CD4-positive, alpha-beta memory T cell (primary cell): ENCODE measurements at regions not wholly inside any gene's neighbourhood (a gene's known extent, or its start where the extent isn't known, plus 50 kb on each side); places are given as distances from the start of the nearest gene placed in this dataset.

Experiments used
- CTCF ChIA-PET: fragments of 350-600 bp; sonication (Branson Sonifier 250); formaldehyde crosslinking; loops from one replicate; lab custom pipeline; 2021; ENCODE audit warnings: inconsistent platforms; ENCODE audit not compliant: partially characterized antibody; lab: Charles Lee
- POLR2A ChIA-PET: fragments of 350-600 bp; sonication (Branson Sonifier 250); formaldehyde crosslinking; loops from one replicate; lab custom pipeline; 2021; ENCODE audit not compliant: partially characterized antibody; lab: Charles Lee
- DNase-seq, 5 donors: peaks; one replicate each; pipeline versions ENCODE4 v3.0.0 to v3.0.0-alpha.2; 2020 to 2022; ENCODE audit warnings: mixed read lengths in 1 of 5
- H3K27ac ChIP-seq: one replicate; pipeline ENCODE4 v1.7.0; 2013; ENCODE audit warnings: low read depth, low read length
- H3K27me3 ChIP-seq: 2 replicates; pipeline ENCODE4 v1.7.0; 2013; ENCODE audit warnings: mild to moderate bottlenecking, low read length, moderate library complexity; ENCODE audit not compliant: insufficient read depth
- H3K36me3 ChIP-seq: 2 replicates; pipeline ENCODE4 v1.7.0; 2013; ENCODE audit warnings: mild to moderate bottlenecking, low read length, moderate library complexity; ENCODE audit not compliant: insufficient read depth
- H3K4me1 ChIP-seq: 2 replicates; pipeline ENCODE4 v1.7.0; 2013; ENCODE audit warnings: mild to moderate bottlenecking, low read length, moderate library complexity; ENCODE audit not compliant: insufficient read depth
- H3K4me3 ChIP-seq, 2 donors: one replicate each; pipeline ENCODE4 v1.7.0; 2013; ENCODE audit warnings: low read length in 2 of 2, mild to moderate bottlenecking in 1 of 2
- H3K9me3 ChIP-seq, 2 donors: one replicate each; pipeline ENCODE4 v1.7.0; 2013; ENCODE audit warnings: low read length in 2 of 2, control low read depth in 1 of 2; ENCODE audit not compliant: control insufficient read depth in 1 of 2
- H3K27ac Mint-ChIP-seq, 7 donors: one replicate each; pipeline ENCODE4 v1.8.0; 2020 to 2021; ENCODE audit warnings: mixed read lengths in 7 of 7, mild to moderate bottlenecking in 6 of 7, inconsistent platforms in 3 of 7, moderate library complexity in 3 of 7
- H3K27me3 Mint-ChIP-seq, 2 donors: one replicate each; pipeline ENCODE4 v1.8.0; 2020 to 2021; ENCODE audit warnings: mixed read lengths in 2 of 2
- H3K36me3 Mint-ChIP-seq, 2 donors: one replicate each; pipeline ENCODE4 v1.8.0; 2020 to 2021; ENCODE audit warnings: mixed read lengths in 2 of 2, inconsistent platforms in 1 of 2, mild to moderate bottlenecking in 1 of 2
- H3K4me1 Mint-ChIP-seq, 4 donors: one replicate each; pipeline ENCODE4 v1.8.0; 2020 to 2021; ENCODE audit warnings: mixed read lengths in 4 of 4, mild to moderate bottlenecking in 1 of 4
- H3K4me3 Mint-ChIP-seq, 8 donors: one replicate each; pipeline ENCODE4 v1.8.0; 2020 to 2021; ENCODE audit warnings: mixed read lengths in 8 of 8, mild to moderate bottlenecking in 7 of 8, moderate library complexity in 6 of 8, inconsistent platforms in 3 of 8
- H3K9me3 Mint-ChIP-seq, 8 donors: one replicate each; pipeline ENCODE4 v1.8.0; 2020 to 2021; ENCODE audit warnings: mixed read lengths in 8 of 8, mild to moderate bottlenecking in 5 of 8, inconsistent platforms in 3 of 8, moderate library complexity in 1 of 8
- intact Hi-C: fragments of 100-400 bp; cut with micrococcal nuclease; formaldehyde crosslinking; loops from one replicate; pipeline ENCODE4 v1.15.1; 2023

GRCh38 chr12:114767084-114767760 is 83.2 kb upstream of the TBX3 start:
- Mint-ChIP-seq H3K27me3 (no peaks in the 10 kb centered on the region), H3K27ac (no peak overlapping the region), H3K9me3 (peaks cover 0 to 25% (median 4%) of the 10 kb centered on the region in 8 donors), H3K4me3 (no peak overlapping the region), H3K36me3 (no peaks in the 10 kb centered on the region), H3K4me1 (no peaks in the 10 kb centered on the region)
- H3K27me3 ChIP-seq = no peaks in the 10 kb centered on the region
- ChIA-PET POLR2A (no interaction called here), CTCF (no interaction called here)
- H3K4me3 ChIP-seq = no peak overlapping the region
- intact Hi-C loops = no loop called here
- DNase-seq = no peak
- H3K36me3 ChIP-seq = no peaks in the 10 kb centered on the region
- no peak overlapping the region for H3K27ac ChIP-seq
- H3K9me3 ChIP-seq = no peaks in the 10 kb centered on the region
- no peaks in the 10 kb centered on the region for H3K4me1 ChIP-seq

GRCh38 chr12:114765960-114766691 is 82.2 kb upstream of the TBX3 start:
- no peak overlapping the region for H3K4me3 ChIP-seq
- POLR2A ChIA-PET = no interaction called here
- peaks cover 0 to 25% (median 4%) of the 10 kb centered on the region in 8 donors for H3K9me3 Mint-ChIP-seq
- no peak overlapping the region for H3K4me3 Mint-ChIP-seq
- CTCF ChIA-PET = no interaction called here
- H3K36me3 Mint-ChIP-seq = no peaks in the 10 kb centered on the region
- no peak overlapping the region for H3K27ac ChIP-seq
- no peak overlapping the region for H3K27ac Mint-ChIP-seq
- no peaks in the 10 kb centered on the region for H3K9me3 ChIP-seq
- DNase-seq = no peak
- no peaks in the 10 kb centered on the region for H3K4me1 ChIP-seq
- intact Hi-C loops = no loop called here
- no peaks in the 10 kb centered on the region for H3K27me3 Mint-ChIP-seq
- no peaks in the 10 kb centered on the region for H3K36me3 ChIP-seq
- no peaks in the 10 kb centered on the region for H3K27me3 ChIP-seq
- no peaks in the 10 kb centered on the region for H3K4me1 Mint-ChIP-seq

DNA sequence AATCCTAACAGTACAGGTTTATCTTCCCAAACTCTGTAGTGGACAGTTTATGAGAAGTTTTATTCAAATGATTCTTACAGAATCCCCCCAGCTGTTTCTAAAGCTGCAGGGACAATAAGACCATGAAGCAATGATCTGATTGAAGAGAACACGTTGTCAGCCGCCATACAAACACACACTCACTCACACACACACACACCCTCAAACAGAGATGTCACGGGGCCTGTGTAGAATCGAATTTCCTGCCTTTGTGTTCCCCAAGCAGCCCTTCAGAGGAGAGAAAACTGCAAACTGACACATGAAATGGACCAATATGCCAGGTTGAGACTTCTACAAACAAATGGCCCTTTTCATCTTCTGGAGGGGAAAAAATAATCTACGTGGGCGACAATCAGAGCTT is 80.5 kb upstream of the TBX3 start:
- Mint-ChIP-seq H3K27me3 (no peaks in the 10 kb centered on the region), H3K4me1 (no peaks in the 10 kb centered on the region), H3K4me3 (no peak overlapping the region), H3K36me3 (no peaks in the 10 kb centered on the region), H3K9me3 (peaks cover 0 to 22% (median 2%) of the 10 kb centered on the region in 8 donors), H3K27ac (no peak overlapping the region)
- CTCF ChIA-PET = no interaction called here
- Histone ChIP-seq H3K9me3 (no peaks in the 10 kb centered on the region), H3K4me1 (no peaks in the 10 kb centered on the region), H3K27me3 (no peaks in the 10 kb centered on the region), H3K27ac (no peak overlapping the region), H3K4me3 (no peak overlapping the region), H3K36me3 (no peaks in the 10 kb centered on the region)
- POLR2A ChIA-PET = no interaction called here
- intact Hi-C loops = no loop called here
- no peak for DNase-seq

DNA sequence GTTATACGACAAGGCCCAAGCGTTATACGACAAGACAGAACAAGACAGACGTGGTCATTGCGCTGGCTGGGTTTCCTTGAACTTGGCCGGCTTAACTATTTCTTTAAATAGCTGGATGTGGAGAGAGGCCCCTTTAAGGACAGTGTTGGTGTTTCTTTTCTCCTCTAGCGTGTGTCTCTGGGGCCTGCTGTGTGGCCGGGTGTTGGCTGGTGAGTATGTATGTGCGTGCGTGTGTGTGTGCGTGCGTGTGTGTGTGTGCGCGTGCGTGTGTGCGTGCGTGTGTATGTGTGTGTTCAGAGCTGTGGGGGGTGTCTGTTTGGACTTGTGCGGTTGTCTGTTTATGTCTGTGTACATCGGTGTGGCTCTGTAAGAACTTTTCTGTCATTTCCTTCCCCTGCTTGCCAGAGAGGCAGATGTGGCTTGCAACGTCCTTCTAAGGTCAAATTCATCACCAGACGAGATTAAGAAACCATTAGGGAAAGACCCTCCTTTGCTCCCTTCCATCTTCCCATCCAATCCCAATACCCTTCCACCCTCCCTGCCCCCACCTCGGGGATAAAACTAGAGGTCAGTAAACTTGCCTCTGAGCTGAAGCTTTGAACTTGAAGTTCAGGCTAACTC is 78.6 kb upstream of the TBX3 start:
- Histone ChIP-seq H3K4me3 (no peak overlapping the region), H3K27me3 (no peaks in the 10 kb centered on the region), H3K36me3 (no peaks in the 10 kb centered on the region), H3K4me1 (no peaks in the 10 kb centered on the region), H3K27ac (no peak overlapping the region), H3K9me3 (no peaks in the 10 kb centered on the region)
- no peak overlapping the region for H3K4me3 Mint-ChIP-seq
- no peaks in the 10 kb centered on the region for H3K27me3 Mint-ChIP-seq
- no peaks in the 10 kb centered on the region for H3K4me1 Mint-ChIP-seq
- ChIA-PET CTCF (no interaction called here), POLR2A (no interaction called here)
- intact Hi-C loops = no loop called here
- no peak overlapping the region for H3K27ac Mint-ChIP-seq
- peaks cover 0 to 20% (median 3%) of the 10 kb centered on the region in 8 donors for H3K9me3 Mint-ChIP-seq
- DNase-seq = no peak
- H3K36me3 Mint-ChIP-seq = no peaks in the 10 kb centered on the region

DNA sequence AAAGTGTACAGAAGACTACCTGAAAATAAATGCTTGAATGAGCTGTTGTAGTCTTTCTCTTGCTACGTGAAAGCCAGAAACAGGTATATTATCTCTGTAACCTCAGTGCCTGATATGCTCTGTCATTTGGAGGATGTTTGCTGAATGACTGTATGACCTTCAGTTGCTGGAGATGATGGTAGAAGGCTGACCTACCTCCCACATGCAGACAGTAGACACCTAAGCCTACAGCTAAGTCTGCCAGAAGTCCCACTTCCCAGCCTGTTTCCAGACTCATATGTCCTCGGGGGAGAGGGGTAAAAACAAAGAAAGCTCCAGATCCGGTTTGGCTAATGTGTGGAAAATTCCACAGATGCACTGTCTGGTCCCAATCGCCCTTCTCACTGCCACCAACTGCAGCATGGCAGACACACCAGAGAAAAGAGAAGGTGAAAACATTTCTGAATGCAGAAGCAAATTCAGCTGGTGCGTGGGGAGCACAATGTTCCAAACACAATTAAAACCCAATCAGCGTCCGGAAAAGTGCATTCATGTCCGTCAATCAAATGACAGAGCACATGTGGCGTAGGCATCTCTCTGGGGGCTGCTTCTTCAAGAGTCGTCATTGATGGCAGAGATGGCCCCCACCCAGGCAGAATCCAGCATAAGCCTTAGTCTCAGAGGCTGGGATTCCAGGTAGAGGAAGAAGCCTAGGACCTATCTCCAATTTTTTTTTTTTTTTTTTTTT is 76.3 kb upstream of the TBX3 start:
- H3K4me1 Mint-ChIP-seq = no peaks in the 10 kb centered on the region
- no peaks in the 10 kb centered on the region for H3K36me3 Mint-ChIP-seq
- peaks cover 0 to 15% (median 3%) of the 10 kb centered on the region in 8 donors for H3K9me3 Mint-ChIP-seq
- intact Hi-C loops = no loop called here
- H3K27me3 Mint-ChIP-seq = no peaks in the 10 kb centered on the region
- H3K9me3 ChIP-seq = no peaks in the 10 kb centered on the region
- no peak for DNase-seq
- no peak overlapping the region for H3K4me3 Mint-ChIP-seq
- no peak overlapping the region for H3K27ac Mint-ChIP-seq
- H3K4me3 ChIP-seq = no peak overlapping the region
- H3K27ac ChIP-seq = no peak overlapping the region
- no peaks in the 10 kb centered on the region for H3K4me1 ChIP-seq
- ChIA-PET CTCF (no interaction called here), POLR2A (no interaction called here)
- no peaks in the 10 kb centered on the region for H3K36me3 ChIP-seq
- no peaks in the 10 kb centered on the region for H3K27me3 ChIP-seq

DNA sequence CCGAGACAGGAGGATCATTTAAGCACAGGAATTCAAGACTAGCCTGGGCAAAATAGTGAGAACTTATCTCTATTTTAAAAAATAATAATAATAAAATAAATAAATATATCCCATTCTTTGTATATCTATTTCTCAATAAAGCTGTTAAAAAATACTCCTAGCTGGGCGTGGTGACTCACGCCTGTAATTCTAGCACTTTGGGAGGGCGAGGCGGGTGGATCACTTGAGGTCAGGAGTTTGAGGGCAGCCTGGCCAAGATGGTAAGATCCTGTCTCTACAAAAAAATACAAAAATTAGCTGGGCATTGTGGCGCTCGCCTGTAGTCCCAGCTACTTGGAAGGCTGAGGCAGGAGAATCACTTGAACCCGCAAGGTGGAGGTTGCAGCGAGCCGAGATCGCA is 75.7 kb upstream of the TBX3 start:
- H3K4me1 ChIP-seq = no peaks in the 10 kb centered on the region
- no peaks in the 10 kb centered on the region for H3K4me1 Mint-ChIP-seq
- CTCF ChIA-PET = no interaction called here
- no peaks in the 10 kb centered on the region for H3K9me3 ChIP-seq
- intact Hi-C loops = no loop called here
- no peak for DNase-seq
- H3K27me3 Mint-ChIP-seq = no peaks in the 10 kb centered on the region
- H3K27me3 ChIP-seq = no peaks in the 10 kb centered on the region
- H3K27ac ChIP-seq = no peak overlapping the region
- H3K9me3 Mint-ChIP-seq = peaks cover 0 to 13% (median 3%) of the 10 kb centered on the region in 8 donors
- POLR2A ChIA-PET = no interaction called here
- no peak overlapping the region for H3K4me3 ChIP-seq
- no peak overlapping the region for H3K27ac Mint-ChIP-seq
- no peaks in the 10 kb centered on the region for H3K36me3 ChIP-seq
- H3K4me3 Mint-ChIP-seq = no peak overlapping the region
- no peaks in the 10 kb centered on the region for H3K36me3 Mint-ChIP-seq

GRCh38 chr12:114757684-114758325 is 73.8 kb upstream of the TBX3 start:
- Histone ChIP-seq H3K27ac (no peak overlapping the region), H3K27me3 (no peaks in the 10 kb centered on the region), H3K4me3 (no peak overlapping the region), H3K9me3 (no peaks in the 10 kb centered on the region), H3K36me3 (no peaks in the 10 kb centered on the region), H3K4me1 (no peaks in the 10 kb centered on the region)
- ChIA-PET POLR2A (no interaction called here), CTCF (no interaction called here)
- no peak overlapping the region for H3K4me3 Mint-ChIP-seq
- no peak for DNase-seq
- H3K27ac Mint-ChIP-seq = no peak overlapping the region
- H3K4me1 Mint-ChIP-seq = no peaks in the 10 kb centered on the region
- H3K9me3 Mint-ChIP-seq = peaks cover 0 to 11% (median 3%) of the 10 kb centered on the region in 8 donors
- no peaks in the 10 kb centered on the region for H3K36me3 Mint-ChIP-seq
- intact Hi-C loops = no loop called here
- H3K27me3 Mint-ChIP-seq = no peaks in the 10 kb centered on the region
